ENCODE measurements at regions not wholly inside any gene's neighbourhood (a gene's known extent, or its start where the extent isn't known, plus 50 kb on each side); places are given as distances from the start of the nearest gene placed in this dataset.

GRCh38 chr9:69955536-69956355, 87.9 kb upstream of the MAMDC2 start:
- Mint-ChIP-seq H3K4me1 (no peaks in the 10 kb centered on the region), H3K27me3 (ENCODE audit: low read depth) (no peaks in the 10 kb centered on the region), H3K36me3 (ENCODE audit: low read depth) (no peaks in the 10 kb centered on the region), H3K4me3 (no peak overlapping the region), H3K9me3 (peaks cover 6% of the 10 kb centered on the region), H3K27ac (ENCODE audit: unreplicated experiment) (no peak overlapping the region)
- no peak for DNase-seq (ENCODE audit: low read depth, low spot score)
- no peak for TF ChIP-seq CTCF (conservative IDR thresholded peaks at IDR 0.05)

GRCh38 chr9:69961843-69962242, 81.8 kb upstream of the MAMDC2 start:
- no peak overlapping the region for H3K4me3 Mint-ChIP-seq

GRCh38 chr9:69963803-69964202, 79.8 kb upstream of the MAMDC2 start:
- Mint-ChIP-seq H3K9me3 (no peaks in the 10 kb centered on the region), H3K36me3 (ENCODE audit: low read depth) (no peaks in the 10 kb centered on the region), H3K27ac (ENCODE audit: unreplicated experiment) (no peak overlapping the region), H3K27me3 (ENCODE audit: low read depth) (no peaks in the 10 kb centered on the region), H3K4me1 (peaks cover 9% of the 10 kb centered on the region), H3K4me3 (no peak overlapping the region)
- DNase-seq (ENCODE audit: low read depth, low spot score) = no peak
- TF ChIP-seq CTCF (conservative IDR thresholded peaks at IDR 0.05) = no peak

More at GRCh38 chr9:69961843-69962242, 81.8 kb upstream of the MAMDC2 start:
- Mint-ChIP-seq H3K9me3 (peaks cover 2% of the 10 kb centered on the region), H3K36me3 (ENCODE audit: low read depth) (no peaks in the 10 kb centered on the region), H3K4me1 (peaks cover 9% of the 10 kb centered on the region), H3K27me3 (ENCODE audit: low read depth) (no peaks in the 10 kb centered on the region), H3K27ac (ENCODE audit: unreplicated experiment) (no peak overlapping the region)
- TF ChIP-seq CTCF (conservative IDR thresholded peaks at IDR 0.05) = no peak
- no peak for DNase-seq (ENCODE audit: low read depth, low spot score)

GRCh38 chr9:69964446-69964845, 79.2 kb upstream of the MAMDC2 start:
- no peaks in the 10 kb centered on the region for H3K9me3 Mint-ChIP-seq
- no peaks in the 10 kb centered on the region for H3K27me3 Mint-ChIP-seq (ENCODE audit: low read depth)
- peaks cover 9% of the 10 kb centered on the region for H3K4me1 Mint-ChIP-seq
- H3K4me3 Mint-ChIP-seq = no peak overlapping the region
- TF ChIP-seq CTCF (conservative IDR thresholded peaks at IDR 0.05) = no peak
- H3K27ac Mint-ChIP-seq (ENCODE audit: unreplicated experiment) = no peak overlapping the region
- H3K36me3 Mint-ChIP-seq (ENCODE audit: low read depth) = no peaks in the 10 kb centered on the region
- no peak for DNase-seq (ENCODE audit: low read depth, low spot score)

- peaks cover 9% of the 10 kb centered on the region for H3K4me1 Mint-ChIP-seq
- no peaks in the 10 kb centered on the region for H3K36me3 Mint-ChIP-seq (ENCODE audit: low read depth)
- no peak for DNase-seq (ENCODE audit: low read depth, low spot score)
- H3K27ac Mint-ChIP-seq (ENCODE audit: unreplicated experiment) = no peak overlapping the region
- H3K9me3 Mint-ChIP-seq = no peaks in the 10 kb centered on the region
- no peak overlapping the region for H3K4me3 Mint-ChIP-seq
- no peaks in the 10 kb centered on the region for H3K27me3 Mint-ChIP-seq (ENCODE audit: low read depth)
- no peak for TF ChIP-seq CTCF (conservative IDR thresholded peaks at IDR 0.05)
Observed at GRCh38 chr9:69965416-69966145, 78.1 kb upstream of the MAMDC2 start.

Measured in neural crest cell (in vitro differentiated cells).